ENCODE measurements at regions not wholly inside any gene's neighbourhood (a gene's known extent, or its start where the extent isn't known, plus 50 kb on each side); places are given as distances from the start of the nearest gene placed in this dataset.

DNA sequence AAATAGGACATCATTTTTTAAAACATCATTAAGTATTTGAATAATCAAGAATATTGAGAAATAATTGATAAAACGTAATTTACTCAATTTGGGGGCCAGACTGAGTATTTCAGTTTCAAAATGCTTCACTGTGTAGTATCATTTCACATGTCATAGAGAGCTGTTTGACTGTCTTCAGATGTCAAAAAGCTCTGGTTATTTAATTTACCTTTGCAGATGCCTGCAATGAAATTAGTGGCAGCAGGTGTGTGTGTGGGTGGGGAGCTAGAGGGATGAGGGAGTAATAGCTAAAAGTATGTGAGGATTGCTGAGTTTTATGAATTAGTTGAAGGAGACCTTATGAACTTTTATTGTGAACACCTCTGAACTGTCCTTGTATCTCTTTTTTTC, 567.2 kb upstream of the MEF2C start:
- no peak for DNase-seq

DNA sequence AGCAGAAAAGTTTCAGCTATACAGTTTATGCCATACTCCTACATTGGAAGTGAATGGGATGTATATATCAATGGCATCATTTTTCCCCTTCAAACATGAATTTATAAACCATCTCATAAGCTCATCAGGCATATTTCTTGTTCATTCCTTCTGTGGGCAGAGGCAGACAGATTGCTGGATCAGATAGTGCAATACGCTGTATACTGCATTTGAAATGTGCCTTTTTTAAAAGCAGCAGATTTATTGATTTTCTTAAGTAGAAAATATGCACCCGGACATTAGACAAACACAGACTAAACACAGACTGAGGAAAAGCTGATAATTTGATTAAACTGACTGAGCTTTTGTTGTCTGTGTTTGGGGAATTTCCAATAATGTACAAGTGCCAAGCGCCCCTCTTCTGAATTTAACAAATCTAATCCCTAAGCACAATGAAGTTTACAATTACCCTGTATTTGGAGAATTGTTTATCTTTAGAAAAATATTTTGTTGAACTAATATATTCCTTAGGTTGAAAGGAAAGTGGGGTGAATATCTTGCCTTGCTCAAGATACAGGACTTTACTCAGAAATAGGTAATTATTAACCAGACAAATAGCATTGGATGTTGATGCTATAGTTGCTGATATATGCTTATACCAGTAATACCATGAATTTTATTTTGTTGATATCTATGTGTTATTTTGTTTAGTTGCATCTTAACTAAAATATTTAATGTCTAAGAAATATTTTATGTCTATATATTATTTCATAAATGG, 566.6 kb upstream of the MEF2C start:
- DNase-seq, result no peak

DNA sequence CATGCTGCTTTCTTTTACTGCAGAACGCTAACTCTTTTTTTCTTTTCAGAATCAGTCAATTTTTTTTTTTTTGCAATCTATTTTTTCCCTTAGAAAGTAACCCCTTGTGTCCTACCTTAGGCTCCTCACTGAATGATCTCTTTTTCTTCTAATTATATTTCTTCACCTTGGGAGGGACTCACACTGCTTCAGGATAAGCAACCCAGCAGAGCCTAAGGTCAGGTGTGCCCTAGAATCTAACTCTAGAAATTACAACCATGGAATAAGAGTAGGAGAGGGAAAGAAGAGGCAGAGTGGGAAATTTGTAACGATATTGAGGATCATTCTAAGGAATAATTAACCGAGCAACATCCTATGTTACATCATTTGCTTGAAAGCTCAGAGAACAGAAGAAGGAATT, 564.0 kb upstream of the MEF2C start:
- no peak for DNase-seq

DNA sequence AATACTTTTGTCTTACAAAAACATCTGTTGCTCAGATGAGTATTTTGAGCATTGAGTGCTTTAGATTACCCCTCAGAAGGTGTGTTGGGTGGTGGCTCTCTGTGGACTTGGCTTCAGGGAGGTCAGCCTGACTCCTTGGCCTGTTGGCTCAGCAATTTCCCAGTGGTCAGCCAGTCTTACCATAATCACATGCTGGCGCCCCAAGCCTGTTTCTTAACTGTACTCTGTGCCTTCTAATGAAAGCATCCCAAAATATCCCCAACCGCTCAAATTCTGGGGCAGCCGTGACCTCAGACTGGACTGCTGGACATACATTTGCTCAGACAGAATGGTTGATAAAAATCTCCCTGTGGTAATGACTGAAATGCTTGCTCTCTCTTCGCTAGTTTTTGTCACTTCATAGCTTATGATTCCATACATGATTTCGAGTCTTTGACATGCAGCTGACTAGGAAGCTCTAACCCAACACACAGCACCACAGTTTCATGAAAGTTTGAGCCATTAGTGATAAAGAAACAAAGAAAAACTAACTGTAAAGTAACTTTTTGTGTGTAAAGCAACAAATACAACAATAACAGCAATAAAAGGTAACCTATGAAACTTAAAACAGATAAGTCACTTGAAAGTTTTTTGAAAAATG, 562.2 kb upstream of the MEF2C start:
- DNase-seq, result peak in 9 of 14 donors; percentile 2 to 38 (median 24)

DNA sequence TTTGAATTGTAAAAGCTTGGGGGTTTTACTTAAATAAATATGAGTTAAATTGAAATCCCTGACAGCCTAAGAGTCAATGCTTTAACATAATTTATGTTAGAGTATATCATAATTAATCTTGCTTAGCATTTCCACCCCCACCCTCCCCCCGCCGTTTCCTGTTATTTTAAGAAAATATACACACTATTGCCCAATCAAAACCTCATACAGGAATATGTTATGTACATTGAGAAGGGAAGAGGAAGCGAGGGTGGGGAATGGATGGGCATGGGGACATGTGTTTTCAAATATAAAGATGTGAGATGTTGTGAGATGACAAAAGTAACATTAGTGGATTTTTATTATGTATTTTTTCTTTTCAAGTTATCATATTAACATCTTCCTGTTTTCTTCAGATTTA, 561.1 kb upstream of the MEF2C start:
- no peak for DNase-seq

DNA sequence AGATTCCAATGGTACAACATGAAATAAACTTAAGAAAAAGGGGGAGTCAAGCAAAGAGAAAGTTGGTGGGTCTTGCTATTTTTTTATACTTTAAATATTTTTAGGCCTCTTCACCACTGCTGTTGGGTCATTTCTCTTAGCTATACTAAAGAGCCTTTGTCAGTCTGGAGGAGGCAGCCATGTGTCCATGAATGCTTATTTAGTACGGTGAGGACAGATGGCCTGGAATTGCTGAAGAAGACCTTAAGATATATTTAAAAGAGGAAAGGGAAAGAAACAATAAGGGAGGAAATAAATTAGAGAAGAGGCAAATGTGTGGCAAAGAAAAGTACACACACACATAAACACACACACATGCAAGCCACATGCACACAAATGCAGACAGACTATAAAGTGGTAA, 560.5 kb upstream of the MEF2C start:
- no peak for DNase-seq

DNA sequence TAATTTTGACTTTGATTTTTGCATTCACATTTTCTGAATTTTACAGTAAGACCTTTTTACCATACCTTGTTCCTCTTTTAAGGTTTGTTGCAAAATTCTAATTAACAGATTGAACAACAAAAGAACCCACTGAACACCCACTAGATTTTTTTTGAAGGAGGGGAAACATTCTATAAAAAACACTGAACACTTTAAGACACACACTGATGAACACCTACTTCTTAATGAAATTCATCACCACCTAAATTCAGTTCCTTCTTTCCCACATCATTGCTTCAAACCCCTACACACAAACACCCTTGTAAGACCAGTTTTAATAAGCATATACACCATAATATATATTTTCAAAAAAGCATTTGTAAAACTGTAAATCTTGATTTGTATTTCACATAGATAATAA, 559.0 kb upstream of the MEF2C start:
- no peak for DNase-seq

DNA sequence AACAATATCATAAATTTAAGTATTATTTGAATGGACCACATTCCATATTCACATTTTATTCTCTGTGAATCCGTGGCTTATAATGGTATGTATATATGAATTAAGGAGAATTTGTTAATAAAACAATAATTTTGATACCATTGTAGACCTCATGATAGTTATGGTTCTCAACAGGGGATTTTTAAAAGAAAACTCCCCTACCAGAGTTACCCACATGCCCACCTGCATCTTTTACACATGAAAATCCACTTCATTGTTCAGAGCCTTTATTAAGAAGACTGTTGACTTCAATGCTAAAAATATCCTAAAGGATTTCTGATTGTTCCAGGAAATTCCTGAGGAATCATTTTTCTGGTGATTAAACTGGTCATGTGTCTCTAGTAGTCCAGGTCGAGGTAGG, 557.7 kb upstream of the MEF2C start:
- DNase-seq, result no peak

DNA sequence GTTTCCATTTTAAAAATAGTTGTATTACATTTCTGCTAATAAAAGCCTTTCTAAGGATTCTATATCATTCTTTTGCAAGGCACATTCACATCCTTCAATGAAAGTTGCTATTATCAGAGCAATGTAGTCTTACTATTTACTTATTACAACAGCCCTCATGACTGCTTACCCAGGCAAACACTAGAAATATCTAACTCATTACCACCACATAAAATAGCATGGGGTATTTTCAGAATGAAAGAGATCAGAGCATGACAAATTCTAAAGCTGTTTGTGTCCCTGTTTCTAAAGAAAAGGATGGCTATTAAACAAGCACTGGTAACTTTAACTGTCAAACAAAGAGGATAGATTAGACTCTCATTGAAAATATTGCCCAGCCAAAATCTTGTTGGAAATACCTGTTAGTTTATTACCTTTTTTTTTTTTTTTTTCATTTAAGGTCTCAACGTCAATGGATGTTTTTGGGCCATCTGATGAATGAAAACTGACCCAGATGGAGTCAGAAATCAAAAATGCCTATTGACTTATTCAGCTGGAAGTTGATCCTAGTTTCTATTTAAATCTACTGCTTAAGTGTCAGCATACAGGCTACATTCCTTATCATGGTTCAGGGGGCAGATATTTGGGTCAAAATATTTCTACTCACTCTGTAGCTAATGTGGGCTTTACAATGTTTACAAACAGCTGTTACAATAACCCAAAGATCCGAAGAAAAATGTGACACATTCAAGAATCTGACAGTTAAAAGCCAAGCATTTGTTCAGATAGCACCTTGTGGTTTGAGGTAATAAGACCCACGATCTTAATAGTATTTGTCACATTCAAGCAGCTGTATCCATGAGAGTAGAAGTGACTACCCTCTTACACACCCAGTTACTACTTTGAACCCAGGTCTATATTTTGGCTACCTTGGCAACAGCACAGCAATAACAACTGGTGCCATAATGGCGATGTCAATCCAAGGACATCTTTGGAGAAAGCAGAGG, 554.8 kb upstream of the MEF2C start:
- DNase-seq, result no peak

DNA sequence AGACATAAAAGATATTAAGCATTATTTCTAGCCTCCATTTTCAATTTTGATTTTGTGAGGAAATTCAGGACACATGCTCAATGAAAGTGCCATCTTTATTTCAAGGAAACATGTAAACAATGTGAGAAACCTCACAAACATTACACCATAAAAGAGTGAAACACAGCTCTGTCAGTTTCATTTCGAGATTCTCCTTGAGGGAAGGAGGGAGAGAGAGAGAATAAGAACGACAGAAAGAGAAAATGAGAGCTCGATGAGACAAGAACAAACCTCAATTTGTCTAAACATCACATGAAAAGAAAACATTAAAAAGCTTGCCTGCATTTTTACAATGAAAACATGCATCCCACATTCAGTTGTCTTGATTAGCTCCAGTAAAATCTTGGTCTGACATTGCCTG, 553.5 kb upstream of the MEF2C start:
- DNase-seq, result no peak

DNA sequence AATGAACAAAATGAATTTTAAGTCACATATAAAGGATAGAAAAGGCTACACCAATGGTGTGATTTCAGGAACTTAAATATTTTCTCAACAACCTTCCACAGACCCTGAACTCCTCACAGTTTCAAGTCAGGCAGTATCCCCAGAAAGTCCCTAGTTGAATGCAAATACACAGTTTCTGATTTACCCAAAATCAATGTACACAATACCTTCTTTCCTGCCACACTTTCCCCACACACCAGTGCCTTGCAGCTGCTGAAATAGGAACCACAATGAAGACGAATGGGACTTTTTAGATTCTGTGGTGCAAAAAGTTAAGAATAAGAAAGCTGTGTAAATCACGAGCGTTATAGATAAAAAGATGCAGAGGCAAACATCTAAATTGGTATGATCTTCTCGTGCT, 552.4 kb upstream of the MEF2C start:
- no peak for DNase-seq

DNA sequence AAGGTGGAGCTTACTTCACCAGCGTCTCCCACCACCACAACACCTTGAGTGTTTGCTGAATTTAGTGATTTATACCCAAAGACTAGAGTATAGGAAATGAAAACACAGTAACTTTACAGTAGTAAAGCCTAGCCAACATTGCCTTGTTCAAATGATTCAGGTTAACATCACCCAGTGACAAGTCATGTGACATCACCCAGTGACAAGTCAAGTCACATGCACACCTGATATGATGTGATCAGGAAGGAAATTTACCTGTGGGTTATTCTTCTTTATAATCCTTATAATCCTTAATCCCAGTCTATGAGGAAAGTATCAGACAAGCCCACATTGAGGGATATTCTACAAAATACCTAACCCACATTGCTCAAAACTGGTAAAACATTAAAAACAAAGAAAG, 545.6 kb upstream of the MEF2C start:
- DNase-seq, result no peak

DNA sequence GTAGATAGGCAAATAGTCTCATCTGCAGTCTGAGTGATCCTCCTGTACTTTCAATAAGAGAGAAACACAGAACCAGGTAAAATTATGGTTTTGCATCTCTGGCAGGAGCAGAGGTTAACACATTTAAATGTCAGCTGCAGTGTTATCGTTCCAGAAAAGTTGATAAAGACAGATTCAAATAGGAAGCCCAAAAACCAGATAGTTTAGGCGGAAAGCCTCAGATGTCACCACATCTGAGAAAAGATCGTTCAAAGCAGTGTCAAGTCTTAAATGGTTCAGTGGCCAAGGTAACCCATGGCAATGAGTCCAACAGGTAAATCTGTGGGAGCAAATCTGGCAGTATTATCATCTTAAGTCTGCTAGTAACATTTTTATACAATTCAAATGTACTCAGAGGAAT, 542.1 kb upstream of the MEF2C start:
- no peak for DNase-seq

DNA sequence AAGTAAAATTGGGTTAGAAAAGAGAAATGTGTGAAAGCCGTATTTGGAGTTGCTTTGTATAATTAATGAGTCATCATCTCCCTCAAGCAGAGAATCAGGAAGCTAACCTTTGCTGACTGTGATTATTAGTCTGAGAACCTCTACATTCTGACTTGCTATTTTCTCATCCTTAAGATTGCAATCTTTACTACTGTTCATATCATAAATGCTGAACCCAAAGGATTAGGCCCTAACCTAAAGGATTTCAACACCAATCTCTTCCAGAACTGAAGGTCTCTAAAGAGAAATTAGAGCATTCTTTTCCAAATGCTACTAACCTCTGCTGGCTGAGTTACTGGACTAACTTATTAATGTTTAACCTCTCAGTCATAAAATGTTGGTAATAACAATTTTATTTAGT, 538.1 kb upstream of the MEF2C start:
- no peak for DNase-seq

DNA sequence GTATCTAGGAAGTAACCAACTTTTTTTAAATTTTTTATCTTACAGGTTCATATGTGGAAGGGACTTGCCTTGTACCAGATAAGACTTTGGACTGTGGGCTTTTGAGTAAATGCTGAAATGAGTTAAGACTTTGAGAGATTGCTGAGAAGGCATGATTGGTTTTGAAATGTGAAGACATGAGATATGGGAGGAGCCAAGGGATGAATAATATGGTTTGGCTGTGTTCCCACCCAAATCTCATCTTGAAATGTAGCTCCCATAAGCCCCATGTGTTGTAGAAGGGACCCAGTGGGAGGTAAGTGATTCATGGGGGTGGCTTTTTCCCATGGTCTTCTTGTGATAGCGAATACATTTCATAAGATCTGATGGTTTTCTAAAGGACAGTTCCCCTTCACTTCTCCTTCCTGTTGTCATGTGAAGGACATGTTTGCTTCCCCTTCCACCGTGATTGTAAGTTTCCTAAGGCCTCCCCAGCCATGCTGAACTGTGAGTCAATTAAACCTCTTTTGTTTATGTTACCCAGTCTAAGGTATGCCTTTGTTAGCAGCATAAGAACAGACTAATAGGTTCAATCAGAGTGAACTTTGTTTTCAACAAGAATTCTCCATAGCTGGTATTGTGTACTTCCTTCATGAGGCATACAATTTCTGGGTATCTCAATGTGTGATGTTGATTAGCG, 535.6 kb upstream of the MEF2C start:
- DNase-seq, result no peak

DNA sequence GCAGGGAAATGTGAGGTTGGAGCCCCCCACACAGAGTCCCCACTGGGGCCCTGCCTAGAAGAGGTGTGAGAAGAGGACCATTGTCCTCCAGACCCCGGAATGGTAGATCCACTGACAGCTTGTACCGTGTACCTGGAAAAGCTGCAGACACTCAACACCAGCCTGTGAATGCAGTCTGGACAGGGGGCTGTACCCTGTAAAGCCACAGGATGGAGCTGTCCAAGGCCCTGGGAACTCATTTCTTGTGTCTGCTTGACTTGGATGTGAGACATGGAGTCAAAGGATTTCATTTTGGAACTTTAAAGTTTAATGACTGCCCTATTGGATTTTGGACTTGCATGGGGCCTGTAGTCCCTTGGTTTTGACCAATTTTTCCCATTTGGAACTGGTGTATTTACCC, 535.0 kb upstream of the MEF2C start:
- DNase-seq, result no peak

DNA sequence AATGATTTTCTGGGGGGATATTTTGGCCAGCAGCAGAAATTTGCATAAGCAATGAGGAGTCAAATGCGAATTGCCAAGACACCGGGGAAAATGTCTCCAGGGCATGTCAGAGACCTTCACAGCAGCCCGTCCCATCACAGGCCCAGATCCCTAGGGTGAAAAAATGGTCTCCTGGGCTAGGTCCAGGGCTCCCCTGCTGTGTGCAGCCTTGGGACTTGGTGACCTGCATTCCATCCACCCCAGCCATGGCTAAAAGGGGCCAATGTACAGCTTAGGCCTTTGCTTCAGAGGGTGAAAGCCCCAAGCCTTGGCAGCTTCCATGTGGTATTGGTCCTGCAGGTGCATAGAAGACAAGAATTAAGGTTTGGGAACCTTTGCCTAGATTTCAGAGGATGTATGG, 534.5 kb upstream of the MEF2C start:
- no peak for DNase-seq

DNA sequence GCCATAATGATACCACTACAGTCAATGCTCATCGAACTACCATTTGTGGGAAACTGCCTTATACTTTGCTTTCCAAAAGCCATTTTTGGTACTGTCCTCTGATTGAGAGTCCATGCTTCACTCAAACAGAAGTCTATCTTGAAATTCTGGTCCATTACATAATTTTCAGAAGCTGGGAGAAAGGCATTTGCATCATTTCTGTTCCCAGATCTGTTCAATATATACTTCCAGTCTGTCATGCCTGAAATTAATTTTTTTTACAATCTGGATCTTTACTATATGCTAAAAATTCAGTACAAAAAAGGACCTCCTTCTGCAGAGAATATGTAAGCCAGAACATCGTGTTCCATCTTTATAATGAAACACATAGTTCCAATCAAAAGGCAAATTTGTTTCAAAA, 528.9 kb upstream of the MEF2C start:
- DNase-seq, result no peak

DNA sequence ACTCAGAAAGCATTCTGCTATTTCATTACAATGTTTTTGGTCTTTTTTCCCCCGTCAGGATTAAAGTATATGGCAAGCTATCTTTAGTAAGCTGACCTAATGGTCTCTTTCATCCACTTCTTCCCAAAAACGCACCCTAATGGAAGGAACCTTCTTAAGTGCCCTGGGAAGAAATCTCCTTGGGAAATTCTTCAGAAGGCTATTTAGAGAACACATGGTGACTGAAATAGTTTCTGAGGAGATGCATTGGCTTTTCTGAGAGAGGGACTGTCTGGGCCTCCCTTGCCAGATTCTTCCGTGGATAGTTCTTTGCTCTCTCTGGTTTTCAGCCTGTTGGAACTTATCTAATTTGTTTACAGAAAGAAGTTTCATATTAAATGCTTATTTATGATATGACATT, 524.1 kb upstream of the MEF2C start:
- DNase-seq, result no peak

DNA sequence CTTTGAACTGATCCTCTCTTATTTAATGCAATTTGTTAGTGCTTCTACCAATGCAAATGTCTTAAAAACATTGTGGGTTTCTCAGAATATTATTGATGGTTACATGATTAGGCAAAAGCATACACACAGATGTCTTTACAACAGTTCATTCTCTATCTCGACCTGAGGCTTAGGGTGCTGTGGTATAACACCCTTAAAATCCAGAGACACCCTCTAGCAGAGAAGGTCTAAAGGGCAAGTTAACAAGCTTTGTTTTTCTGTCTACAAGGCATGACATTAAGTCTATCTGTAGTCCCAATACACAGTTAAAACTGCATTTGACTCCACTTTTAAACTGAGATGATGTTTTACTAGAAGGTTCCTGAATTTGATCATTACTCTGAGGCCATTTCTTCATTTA, 518.7 kb upstream of the MEF2C start:
- no peak for DNase-seq

DNA sequence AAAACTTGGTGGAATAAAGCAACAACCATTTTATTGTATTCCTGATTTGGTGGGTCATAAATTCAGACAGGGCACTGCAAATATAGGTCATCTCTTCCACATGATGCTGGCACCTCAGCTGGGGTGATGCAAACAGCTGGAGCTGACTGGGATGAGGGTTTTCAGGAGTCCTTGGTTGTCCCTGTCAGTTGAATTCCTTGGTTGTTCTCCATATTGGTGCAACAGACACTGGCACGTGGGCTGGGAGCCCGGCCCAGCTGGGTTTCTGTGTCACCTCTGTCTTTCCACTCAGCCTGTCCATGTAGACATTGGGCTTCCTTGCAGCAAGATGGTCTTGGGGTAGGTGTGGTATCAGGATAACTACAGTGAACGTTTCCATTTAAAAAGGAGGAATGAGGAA, 518.0 kb upstream of the MEF2C start:
- no peak for DNase-seq

DNA sequence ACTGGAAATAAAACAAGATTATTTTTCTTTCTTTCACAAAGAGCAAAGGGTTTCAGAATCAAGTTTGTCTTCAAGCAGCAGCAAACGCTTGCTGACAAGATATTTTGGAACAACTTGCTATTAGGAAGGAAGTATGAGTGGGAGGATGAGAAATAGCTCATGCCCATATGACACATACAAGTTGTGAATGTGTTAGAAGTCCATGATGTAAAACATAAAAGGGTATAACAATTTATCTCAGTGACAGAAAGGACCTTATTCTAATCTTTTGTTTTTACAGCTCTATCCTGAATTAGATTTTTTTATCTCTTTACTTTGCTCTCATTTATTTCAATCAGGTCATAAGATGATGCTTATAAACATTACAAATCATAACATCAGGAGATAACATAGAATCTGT, 516.6 kb upstream of the MEF2C start:
- DNase-seq, result no peak

DNA sequence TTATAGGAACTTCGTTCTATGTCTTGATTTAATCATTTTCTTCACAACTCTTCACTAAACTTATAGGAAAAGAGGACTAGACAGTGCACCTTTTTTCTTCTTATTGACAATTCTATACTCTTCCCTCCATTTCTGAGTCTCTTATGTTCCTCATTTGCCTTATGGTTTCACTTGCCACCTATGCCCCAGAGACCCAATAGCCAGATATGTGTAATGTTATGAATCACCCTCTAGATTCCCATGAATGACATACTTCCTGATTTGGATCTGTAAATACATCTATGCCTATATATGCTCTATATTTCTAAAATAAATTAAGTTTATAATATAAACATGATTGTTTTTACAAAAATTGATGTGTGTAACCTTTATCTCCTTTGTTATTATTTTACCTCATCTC, 514.1 kb upstream of the MEF2C start:
- no peak for DNase-seq
